HepG2 (cell line): ENCODE measurements at regions not wholly inside any gene's neighbourhood (a gene's known extent, or its start where the extent isn't known, plus 50 kb on each side); places are given as distances from the start of the nearest gene placed in this dataset.

Experiments used
- ATAC-seq: fragments of 200-7000 bp; cut with Tn5 transposase; 3 replicates; pipeline ENCODE4 v1.9.1; 2020; ENCODE audit warnings: mild to moderate bottlenecking, moderate library complexity
- BruUV-seq: library from RNA; stranded (reverse); fragments of 400-500 nt; replicated peaks from 2 replicates; lab custom pipeline; 2021; lab: Mats Ljungman, UMichigan
- CTCF ChIA-PET: fragments of 300-600 bp; formaldehyde crosslinking; extraction: SDS; loops from one replicate; lab custom pipeline; 2021; ENCODE audit warnings: low total read pairs, inconsistent platforms, low intra/inter-chr PET ratio; lab: Yijun Ruan, JAX
- POLR2A ChIA-PET: fragments of 350-600 bp; sonication (Branson Sonifier 250); formaldehyde crosslinking; loops from one replicate; lab custom pipeline; 2020; ENCODE audit warnings: antibody characterized with exemption, inconsistent platforms; lab: Yijun Ruan, JAX
- DNase-seq: peaks from one replicate; pipeline ENCODE4 v3.0.0-alpha.2; 2015; ENCODE audit warnings: low spot score
- FAIRE-seq: peaks from 3 replicates; lab custom pipeline; 2011; peaks lifted over from hg19 to GRCh38; lab: Jason Lieb, UNC
- H2AFZ ChIP-seq: one replicate; pipeline ENCODE4 v1.6.1; 2011; ENCODE audit warnings: low read length, inconsistent platforms
- H3K27ac ChIP-seq: fragments of 300-600 bp; 3 replicates; pipeline ENCODE4 v1.8.0; 2011; ENCODE audit warnings: mixed run types, mild to moderate bottlenecking, mixed read lengths, low read length, inconsistent platforms; ENCODE audit not compliant: insufficient read depth; ENCODE audit errors: extremely low read length
- H3K27me3 ChIP-seq, 2 experiments: fragments of 200-600 bp in 1 of 2; 2 replicates in 1 of 2; 3 replicates in 1 of 2; pipeline versions ENCODE4 v1.6.0 to v1.8.0; 2011; ENCODE audit warnings: low read length in 2 of 2, mild to moderate bottlenecking in 2 of 2, moderate library complexity in 2 of 2, inconsistent platforms in 1 of 2; ENCODE audit not compliant: insufficient read depth in 2 of 2, control insufficient read depth in 1 of 2
- H3K36me3 ChIP-seq, 2 experiments: fragments of 200-600 bp in 1 of 2; replicated peaks in 1 of 2; 2 replicates in 1 of 2; 3 replicates in 1 of 2; pipeline versions ENCODE4 v1.5.1 to v1.8.0; 2011; ENCODE audit warnings: low read length in 2 of 2, inconsistent platforms in 1 of 2; ENCODE audit not compliant: insufficient read depth in 2 of 2, control insufficient read depth in 1 of 2
- H3K4me1 ChIP-seq: 2 replicates; pipeline ENCODE4 v1.5.1; 2012; ENCODE audit warnings: low read length, inconsistent platforms; ENCODE audit not compliant: insufficient read depth
- H3K4me2 ChIP-seq: 2 replicates; pipeline ENCODE4 v1.6.0; 2011; ENCODE audit warnings: low read depth, low read length, inconsistent platforms
- H3K4me3 ChIP-seq, 3 experiments: fragments of 200-600 bp in 1 of 3; sonication (generic), shearing (Covaris generic) in 1 of 3; replicated peaks in 1 of 3; 2 replicates each; pipeline ENCODE4 v1.5.1; 2011 to 2016; ENCODE audit warnings: low read length in 3 of 3, inconsistent platforms in 2 of 3, low read depth in 2 of 3, mild to moderate bottlenecking in 2 of 3, control low read depth in 1 of 3, mixed read lengths in 1 of 3; ENCODE audit not compliant: insufficient read depth in 1 of 3
- H3K79me2 ChIP-seq: one replicate; pipeline ENCODE4 v1.6.1; 2011; ENCODE audit warnings: low read length, inconsistent platforms; ENCODE audit not compliant: insufficient read depth
- H3K9ac ChIP-seq: 2 replicates; pipeline ENCODE4 v1.6.0; 2011; ENCODE audit warnings: mild to moderate bottlenecking, low read depth, low read length, inconsistent platforms; ENCODE audit not compliant: insufficient read depth
- H3K9me3 ChIP-seq: 2 replicates; pipeline ENCODE4 v1.5.1; 2012; ENCODE audit warnings: mild to moderate bottlenecking, low read length
- H4K20me1 ChIP-seq: 2 replicates; pipeline ENCODE4 v1.6.0; 2011; ENCODE audit warnings: inconsistent platforms, mild to moderate bottlenecking, low read length, moderate library complexity; ENCODE audit not compliant: insufficient read depth
- CCDC6 ChIP-seq: sonication (generic); formaldehyde crosslinking; IDR thresholded peaks from 2 replicates; pipeline ENCODE4 v1.8.1; 2022; ENCODE audit warnings: mild to moderate bottlenecking, missing genetic modification reagents, moderate library complexity
- FOXO1 ChIP-seq: sonication (generic); formaldehyde crosslinking; IDR thresholded peaks from 2 replicates; pipeline ENCODE4 v1.4.0; 2020; ENCODE audit warnings: missing genetic modification reagents
- FOXP4 ChIP-seq: sonication (generic); formaldehyde crosslinking; IDR thresholded peaks from 2 replicates; pipeline ENCODE4 v1.4.0; 2020; ENCODE audit warnings: missing genetic modification reagents
- GLI4 ChIP-seq: sonication (generic); formaldehyde crosslinking; IDR thresholded peaks from 2 replicates; pipeline ENCODE4 v1.5.1; 2020; ENCODE audit warnings: missing genetic modification reagents, mild to moderate bottlenecking, moderate library complexity, borderline replicate concordance
- IKZF4 ChIP-seq: sonication (generic); formaldehyde crosslinking; IDR thresholded peaks from 2 replicates; pipeline ENCODE4 v1.5.1; 2020; ENCODE audit warnings: borderline replicate concordance, mild to moderate bottlenecking, low read depth, missing genetic modification reagents; ENCODE audit errors: not compliant biosample characterization
- MBD4 ChIP-seq: IDR thresholded peaks from 2 replicates; pipeline ENCODE4 v1.6.1; 2012; ENCODE audit warnings: low read length, inconsistent platforms, borderline replicate concordance
- MXD3 ChIP-seq: IDR thresholded peaks from 2 replicates; pipeline ENCODE4 v1.6.1; 2016; ENCODE audit warnings: mild to moderate bottlenecking, missing biosample characterization, missing genetic modification reagents
- NFE2L2 ChIP-seq: fragments of 150-350 bp; IDR thresholded peaks from 2 replicates; pipeline ENCODE4 v1.6.1; 2014; ENCODE audit warnings: low read length
- RARG ChIP-seq: sonication (generic); formaldehyde crosslinking; IDR thresholded peaks from 2 replicates; pipeline ENCODE4 v1.4.0; 2020; ENCODE audit warnings: low read depth, mild to moderate bottlenecking, missing genetic modification reagents
- RFX1 ChIP-seq: fragments of 450-650 bp; IDR thresholded peaks from 2 replicates; pipeline ENCODE4 v1.6.1; 2017
- SP5 ChIP-seq: IDR thresholded peaks from 2 replicates; pipeline ENCODE4 v1.6.1; 2016; ENCODE audit warnings: low read depth, borderline replicate concordance
- XRCC5 ChIP-seq: fragments of 200-400 bp; formaldehyde crosslinking; optimal IDR thresholded peaks from 2 replicates; pipeline ENCODE3; 2017; ENCODE audit warnings: mild to moderate bottlenecking, low read length
- YY1 ChIP-seq: IDR thresholded peaks from 2 replicates; pipeline ENCODE4 v1.6.1; 2011; ENCODE audit warnings: low read length, low read depth, moderate library complexity, mild to moderate bottlenecking; ENCODE audit not compliant: insufficient read depth, insufficient replicate concordance
- ZBTB20 ChIP-seq: sonication (generic); formaldehyde crosslinking; IDR thresholded peaks from 2 replicates; pipeline ENCODE4 v1.8.1; 2023; ENCODE audit warnings: missing genetic modification reagents, low read depth, mild to moderate bottlenecking, borderline replicate concordance
- ZNF136 ChIP-seq: sonication (generic); formaldehyde crosslinking; IDR thresholded peaks from 2 replicates; pipeline ENCODE4 v1.8.1; 2022; ENCODE audit warnings: low read depth, mild to moderate bottlenecking, moderate library complexity, missing genetic modification reagents
- ZNF33A ChIP-seq: sonication (generic); formaldehyde crosslinking; IDR thresholded peaks from 2 replicates; pipeline ENCODE4 v1.5.1; 2020; ENCODE audit warnings: missing genetic modification reagents, mild to moderate bottlenecking, moderate library complexity, borderline replicate concordance
- ZNF496 ChIP-seq: sonication (generic); formaldehyde crosslinking; IDR thresholded peaks from 2 replicates; pipeline ENCODE4 v1.8.1; 2023; ENCODE audit warnings: mild to moderate bottlenecking, moderate library complexity, missing genetic modification reagents; ENCODE audit not compliant: insufficient replicate concordance
- ZNF619 ChIP-seq: sonication (generic); formaldehyde crosslinking; IDR thresholded peaks from 2 replicates; pipeline ENCODE4 v1.4.0; 2020; ENCODE audit warnings: mild to moderate bottlenecking, missing genetic modification reagents
- ZNF704 ChIP-seq: sonication (generic); formaldehyde crosslinking; IDR thresholded peaks from 2 replicates; pipeline ENCODE4 v1.8.1; 2023; ENCODE audit warnings: mild to moderate bottlenecking, inconsistent platforms, moderate library complexity, missing genetic modification reagents, borderline replicate concordance
- WGBS: methylation state at CpG from one replicate; pipeline ENCODE4 v1.1.6; 2017; ENCODE audit warnings: low lambda C conversion rate; 5-methylcytosine and 5-hydroxymethylcytosine counted together
- in situ Hi-C: cut with HindIII; loops from 2 replicates; pipeline ENCODE4 v1.10.0; 2017; ENCODE audit warnings: low pct_unique_long_range_greater_than_20kb; ENCODE audit not compliant: extremely low pct_ligation_motif_present
- intact Hi-C: fragments of 100-400 bp; cut with micrococcal nuclease; formaldehyde crosslinking; loops from one replicate; pipeline ENCODE4 v1.10.0; 2022; ENCODE audit not compliant: unreplicated experiment
- TF ChIP-seq, protein P1 (sequence below): sonication (generic); formaldehyde crosslinking; IDR thresholded peaks from 2 replicates; pipeline ENCODE4 v1.4.0; 2020; ENCODE audit warnings: missing genetic modification reagents

DNA sequence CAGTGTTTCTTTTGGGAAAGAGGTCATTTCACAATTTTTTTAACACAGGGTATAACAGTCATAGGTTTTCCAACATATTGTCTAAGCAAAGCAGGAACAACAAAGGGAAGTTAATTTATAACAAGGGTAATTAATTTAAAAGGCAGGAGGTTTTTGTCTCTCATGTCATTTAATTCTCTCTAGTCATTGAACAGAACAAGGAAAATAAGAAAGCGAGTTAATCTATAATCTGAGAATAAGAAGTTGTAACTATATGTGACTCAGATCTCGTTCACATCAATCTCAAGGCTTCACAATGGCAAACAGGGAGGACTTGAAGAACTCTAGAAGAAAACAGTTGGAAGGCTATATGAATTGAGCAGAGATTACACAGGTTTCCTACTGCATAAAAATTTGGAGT is 579.8 kb upstream of the CCDC54 start:
- FAIRE-seq: no peak
- 0% methylated on average over 2 of the region's 2 CpGs for WGBS
- POLR2A ChIA-PET: no interaction called here

DNA sequence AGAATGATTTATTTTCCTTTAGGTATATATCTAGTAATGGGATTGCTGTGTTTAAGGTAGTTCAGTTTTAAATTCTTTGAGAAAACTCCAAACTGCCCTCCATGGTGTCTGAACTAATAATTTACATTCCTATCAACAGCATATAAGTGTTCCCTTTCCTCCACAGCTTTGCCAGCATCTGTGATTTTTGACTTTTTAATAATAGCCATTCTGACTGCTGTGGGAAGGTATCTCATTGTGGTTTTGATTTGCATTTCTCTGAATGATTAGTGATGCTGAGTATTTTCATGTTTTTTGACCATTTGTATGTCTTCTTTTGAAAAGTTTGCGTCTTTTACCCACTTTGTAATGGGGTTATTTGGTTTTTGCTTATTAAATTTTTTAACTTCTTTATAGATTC is 571.6 kb upstream of the CCDC54 start:
- DNase-seq (no peak), FAIRE-seq (no peak), ATAC-seq (no peak)
- H3K79me2 ChIP-seq: no peaks in the 10 kb centered on the region
- no peaks in the 10 kb centered on the region for H3K9me3 ChIP-seq
- no peak overlapping the region for H3K27ac ChIP-seq
- in situ Hi-C loops: no loop called here
- H3K4me3 ChIP-seq: no peak overlapping the region
- no peak overlapping the region for H3K9ac ChIP-seq
- H3K4me1 ChIP-seq: no peaks in the 10 kb centered on the region
- H4K20me1 ChIP-seq: no peaks in the 10 kb centered on the region
- WGBS: 0% methylated on average over 1 of the region's 1 CpG
- no peak overlapping the region for H2AFZ ChIP-seq
- POLR2A ChIA-PET: no interaction called here
- intact Hi-C loops: no loop called here
- CTCF ChIA-PET: no interaction called here
- no peaks in the 10 kb centered on the region for H3K36me3 ChIP-seq
- H3K4me2 ChIP-seq: no peak overlapping the region
- no TSS peak for BruUV-seq
- H3K27me3 ChIP-seq: no peaks in the 10 kb centered on the region
- no peak for TF ChIP-seq ZBTB20
- TF ChIP-seq IKZF4: no peak
- TF ChIP-seq, protein P1, sequence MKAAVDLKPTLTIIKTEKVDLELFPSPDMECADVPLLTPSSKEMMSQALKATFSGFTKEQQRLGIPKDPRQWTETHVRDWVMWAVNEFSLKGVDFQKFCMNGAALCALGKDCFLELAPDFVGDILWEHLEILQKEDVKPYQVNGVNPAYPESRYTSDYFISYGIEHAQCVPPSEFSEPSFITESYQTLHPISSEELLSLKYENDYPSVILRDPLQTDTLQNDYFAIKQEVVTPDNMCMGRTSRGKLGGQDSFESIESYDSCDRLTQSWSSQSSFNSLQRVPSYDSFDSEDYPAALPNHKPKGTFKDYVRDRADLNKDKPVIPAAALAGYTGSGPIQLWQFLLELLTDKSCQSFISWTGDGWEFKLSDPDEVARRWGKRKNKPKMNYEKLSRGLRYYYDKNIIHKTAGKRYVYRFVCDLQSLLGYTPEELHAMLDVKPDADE (CRISPR knock-in tag): no peak
- TF ChIP-seq FOXP4 (CRISPR knock-in tag): no peak
- no peak for TF ChIP-seq RARG (CRISPR knock-in tag)
- TF ChIP-seq YY1: no peak
- no peak for TF ChIP-seq MBD4

More for the DNA sequence above, 579.8 kb upstream of the CCDC54 start:
- intact Hi-C loops (no loop called here), in situ Hi-C loops (no loop called here)
- ATAC-seq (no peak), DNase-seq (no peak)
- Histone ChIP-seq H4K20me1 (no peaks in the 10 kb centered on the region), H3K9me3 (no peaks in the 10 kb centered on the region), H3K27ac (no peak overlapping the region), H3K4me1 (no peaks in the 10 kb centered on the region), H3K4me3 (no peak overlapping the region), H3K9ac (no peak overlapping the region), H3K27me3 (no peaks in the 10 kb centered on the region), H2AFZ (no peak overlapping the region), H3K79me2 (no peaks in the 10 kb centered on the region), H3K36me3 (no peaks in the 10 kb centered on the region), H3K4me2 (no peak overlapping the region)
- CTCF ChIA-PET: no interaction called here
- TF ChIP-seq ZNF619 (CRISPR knock-in tag) (no peak), ZNF496 (no peak), ZNF33A (CRISPR knock-in tag) (no peak), NFE2L2 (no peak), FOXO1 (no peak), MXD3 (CRISPR knock-in tag) (no peak), CCDC6 (CRISPR knock-in tag) (no peak), ZNF704 (CRISPR knock-in tag) (no peak), SP5 (CRISPR knock-in tag) (no peak), XRCC5 (no peak), GLI4 (CRISPR knock-in tag) (no peak), RFX1 (no peak), ZNF136 (CRISPR knock-in tag) (no peak)
- no TSS peak for BruUV-seq
